ENCODE measurements at regions not wholly inside any gene's neighbourhood (a gene's known extent, or its start where the extent isn't known, plus 50 kb on each side); places are given as distances from the start of the nearest gene placed in this dataset.

GRCh38 chr16:22622703-22623102 lies 112.0 kb downstream of the NPIPB5 start:
- TF ChIP-seq POLR2A (IDR thresholded peaks at IDR 0.05) (no peak), CTCF (IDR thresholded peaks at IDR 0.05) (no peak)
